GM23248 (cell line): ENCODE measurements at regions not wholly inside any gene's neighbourhood (a gene's known extent, or its start where the extent isn't known, plus 50 kb on each side); places are given as distances from the start of the nearest gene placed in this dataset.

ENCODE experiments used
- DNase-seq: peaks from one replicate; pipeline ENCODE4 v3.0.0-alpha.2; 2015
- H2AFZ ChIP-seq: fragments of 200-600 bp; sonication (generic); 2 replicates; pipeline ENCODE4 v1.6.1; 2016; ENCODE audit warnings: antibody characterized with exemption
- H3F3A ChIP-seq: fragments of 200-600 bp; sonication (generic); 2 replicates; pipeline ENCODE4 v1.6.1; 2016; ENCODE audit warnings: mild to moderate bottlenecking, antibody characterized with exemption, mixed run types; ENCODE audit not compliant: insufficient read depth
- H3K27ac ChIP-seq: fragments of 200-600 bp; sonication (generic); 2 replicates; pipeline ENCODE4 v1.5.1; 2016; ENCODE audit warnings: mild to moderate bottlenecking
- H3K27me3 ChIP-seq: fragments of 200-600 bp; sonication (generic); replicated peaks from 2 replicates; pipeline ENCODE4 v1.6.1; 2016; ENCODE audit warnings: mild to moderate bottlenecking; ENCODE audit not compliant: insufficient read depth
- H3K36me3 ChIP-seq: fragments of 200-600 bp; sonication (generic); 2 replicates; pipeline ENCODE4 v1.6.1; 2016; ENCODE audit warnings: low read depth, mild to moderate bottlenecking
- H3K4me1 ChIP-seq: fragments of 200-600 bp; sonication (generic); 2 replicates; pipeline ENCODE4 v1.6.1; 2016; ENCODE audit warnings: mild to moderate bottlenecking; ENCODE audit not compliant: insufficient read depth
- H3K4me2 ChIP-seq: fragments of 200-600 bp; sonication (generic); one replicate; pipeline ENCODE4 v1.6.1; 2016; ENCODE audit warnings: mild to moderate bottlenecking; ENCODE audit not compliant: unreplicated experiment
- H3K4me3 ChIP-seq: fragments of 200-600 bp; sonication (generic); 2 replicates; pipeline ENCODE4 v1.5.1; 2016; ENCODE audit warnings: mild to moderate bottlenecking
- H3K79me2 ChIP-seq: fragments of 200-600 bp; sonication (generic); 2 replicates; pipeline ENCODE4 v1.6.1; 2016; ENCODE audit warnings: mild to moderate bottlenecking; ENCODE audit not compliant: insufficient read depth
- H3K9ac ChIP-seq: fragments of 200-600 bp; sonication (generic); 2 replicates; pipeline ENCODE4 v1.6.1; 2016; ENCODE audit warnings: mild to moderate bottlenecking
- H3K9me2 ChIP-seq: fragments of 200-600 bp; sonication (generic); 2 replicates; pipeline ENCODE4 v1.6.1; 2016; ENCODE audit warnings: mixed run types, mild to moderate bottlenecking, moderate library complexity; ENCODE audit not compliant: insufficient read depth
- H3K9me3 ChIP-seq: fragments of 200-600 bp; sonication (generic); one replicate; pipeline ENCODE4 v1.6.1; 2017; ENCODE audit warnings: low read depth
- H4K20me1 ChIP-seq: fragments of 200-600 bp; sonication (generic); 2 replicates; pipeline ENCODE4 v1.6.0; 2016; ENCODE audit not compliant: insufficient read depth
- EZH2 ChIP-seq: fragments of 200-600 bp; sonication (generic); IDR thresholded peaks from 2 replicates; pipeline ENCODE4 v1.6.1; 2018; ENCODE audit warnings: antibody characterized with exemption, mild to moderate bottlenecking; ENCODE audit not compliant: insufficient read depth, poor library complexity, severe bottlenecking
- EZH2phosphoT487 ChIP-seq: fragments of 200-600 bp; sonication (generic); IDR thresholded peaks from 2 replicates; pipeline ENCODE4 v1.6.1; 2018; ENCODE audit warnings: antibody characterized with exemption, moderate library complexity, mild to moderate bottlenecking, low read depth; ENCODE audit not compliant: insufficient read depth
- WGBS, 2 experiments: methylation state at CpG; one replicate each; pipeline ENCODE4 v1.1.6; 2015 to 2017; ENCODE audit warnings: low lambda C conversion rate in 2 of 2, low coverage in 1 of 2; ENCODE audit errors: missing lambda C conversion rate in 2 of 2; 5-methylcytosine and 5-hydroxymethylcytosine counted together
- in situ Hi-C: fragments of 300-500 bp; cut with MboI; formaldehyde crosslinking; loops from 2 replicates; pipeline ENCODE4 v1.15.0; 2020

GRCh38 chr20:60485012-60485760 lies 527.0 kb downstream of the CDH26 start:
- Histone ChIP-seq H3K4me2 (no peak overlapping the region), H3K79me2 (no peaks in the 10 kb centered on the region), H2AFZ (no peak overlapping the region), H3K9ac (no peak overlapping the region), H3K4me1 (no peaks in the 10 kb centered on the region), H4K20me1 (no peaks in the 10 kb centered on the region), H3K27me3 (no peaks in the 10 kb centered on the region), H3K4me3 (no peak overlapping the region), H3K9me3 (no peaks in the 10 kb centered on the region), H3K36me3 (no peaks in the 10 kb centered on the region), H3K9me2 (no peaks in the 10 kb centered on the region), H3K27ac (no peak overlapping the region), H3F3A (no peaks in the 10 kb centered on the region)
- TF ChIP-seq EZH2phosphoT487 (no peak), EZH2 (no peak)
- no peak for DNase-seq
- in situ Hi-C loops, result no loop called here
- WGBS, 2 experiments, result 43 to 49% methylated on average over 20 of the region's 20 CpGs

- in situ Hi-C loops, result no loop called here
These were observed 528.1 kb downstream of the CDH26 start for GRCh38 chr20:60486315-60486714.

GRCh38 chr20:60486937-60487336 lies 528.7 kb downstream of the CDH26 start:
- Histone ChIP-seq H3K79me2 (no peaks in the 10 kb centered on the region), H3K4me1 (no peaks in the 10 kb centered on the region), H3K9ac (no peak overlapping the region), H3K9me3 (no peaks in the 10 kb centered on the region), H3K4me2 (no peak overlapping the region), H3K27ac (no peak overlapping the region), H2AFZ (no peak overlapping the region), H3K9me2 (no peaks in the 10 kb centered on the region), H4K20me1 (no peaks in the 10 kb centered on the region), H3F3A (no peaks in the 10 kb centered on the region), H3K27me3 (no peaks in the 10 kb centered on the region), H3K4me3 (no peak overlapping the region), H3K36me3 (no peaks in the 10 kb centered on the region)
- DNase-seq, result no peak
- 57% methylated on average over 8 of the region's 8 CpGs for WGBS, 2 experiments
- TF ChIP-seq EZH2 (no peak), EZH2phosphoT487 (no peak)
- in situ Hi-C loops, result no loop called here

More at GRCh38 chr20:60486315-60486714, 528.1 kb downstream of the CDH26 start:
- H3K79me2 ChIP-seq, result no peaks in the 10 kb centered on the region
- H3F3A ChIP-seq, result no peaks in the 10 kb centered on the region
- no peak overlapping the region for H3K4me2 ChIP-seq
- H3K27ac ChIP-seq, result no peak overlapping the region
- no peak overlapping the region for H2AFZ ChIP-seq
- no peaks in the 10 kb centered on the region for H3K9me3 ChIP-seq
- no peaks in the 10 kb centered on the region for H3K9me2 ChIP-seq
- no peak overlapping the region for H3K4me3 ChIP-seq
- WGBS, 2 experiments, result 52 to 59% methylated on average over 10 of the region's 10 CpGs
- no peaks in the 10 kb centered on the region for H3K27me3 ChIP-seq
- no peaks in the 10 kb centered on the region for H4K20me1 ChIP-seq
- DNase-seq, result no peak
- H3K9ac ChIP-seq, result no peak overlapping the region
- no peaks in the 10 kb centered on the region for H3K36me3 ChIP-seq
- TF ChIP-seq EZH2, result no peak
- TF ChIP-seq EZH2phosphoT487, result no peak
- H3K4me1 ChIP-seq, result no peaks in the 10 kb centered on the region

GRCh38 chr20:60490217-60491050 lies 532.2 kb downstream of the CDH26 start:
- Histone ChIP-seq H3K36me3 (no peaks in the 10 kb centered on the region), H3K4me3 (no peak overlapping the region), H3K4me2 (no peak overlapping the region), H3K4me1 (no peaks in the 10 kb centered on the region), H3K27me3 (no peaks in the 10 kb centered on the region), H2AFZ (no peak overlapping the region), H3K79me2 (no peaks in the 10 kb centered on the region), H3K9me2 (no peaks in the 10 kb centered on the region), H3K9ac (no peak overlapping the region), H3F3A (no peaks in the 10 kb centered on the region), H3K9me3 (no peaks in the 10 kb centered on the region), H4K20me1 (no peaks in the 10 kb centered on the region), H3K27ac (no peak overlapping the region)
- TF ChIP-seq EZH2 (no peak), EZH2phosphoT487 (no peak)
- no peak for DNase-seq
- in situ Hi-C loops, result no loop called here
- WGBS, 2 experiments, result 42 to 45% methylated on average over 8 of the region's 8 CpGs
